Hepatocyte (in vitro differentiated cells): ENCODE measurements at regions not wholly inside any gene's neighbourhood (a gene's known extent, or its start where the extent isn't known, plus 50 kb on each side); places are given as distances from the start of the nearest gene placed in this dataset.

ENCODE experiments used
- EZH2 ChIP-seq: fragments of 200-600 bp; sonication (generic); IDR thresholded peaks from 2 replicates; pipeline ENCODE4 v1.6.1; 2016; ENCODE audit warnings: antibody characterized with exemption, mild to moderate bottlenecking, borderline replicate concordance
- EZH2phosphoT487 ChIP-seq: fragments of 200-600 bp; sonication (generic); IDR thresholded peaks from one replicate; pipeline ENCODE4 v1.6.1; 2018; ENCODE audit warnings: antibody characterized with exemption, mild to moderate bottlenecking, low read depth, moderate library complexity; ENCODE audit not compliant: unreplicated experiment, severe bottlenecking
- TF ChIP-seq, protein P1 (sequence below): fragments of 200-600 bp; sonication (generic); IDR thresholded peaks from 2 replicates; pipeline ENCODE4 v1.5.1; 2016; ENCODE audit warnings: antibody characterized with exemption, mild to moderate bottlenecking; ENCODE audit not compliant: poor library complexity

DNA sequence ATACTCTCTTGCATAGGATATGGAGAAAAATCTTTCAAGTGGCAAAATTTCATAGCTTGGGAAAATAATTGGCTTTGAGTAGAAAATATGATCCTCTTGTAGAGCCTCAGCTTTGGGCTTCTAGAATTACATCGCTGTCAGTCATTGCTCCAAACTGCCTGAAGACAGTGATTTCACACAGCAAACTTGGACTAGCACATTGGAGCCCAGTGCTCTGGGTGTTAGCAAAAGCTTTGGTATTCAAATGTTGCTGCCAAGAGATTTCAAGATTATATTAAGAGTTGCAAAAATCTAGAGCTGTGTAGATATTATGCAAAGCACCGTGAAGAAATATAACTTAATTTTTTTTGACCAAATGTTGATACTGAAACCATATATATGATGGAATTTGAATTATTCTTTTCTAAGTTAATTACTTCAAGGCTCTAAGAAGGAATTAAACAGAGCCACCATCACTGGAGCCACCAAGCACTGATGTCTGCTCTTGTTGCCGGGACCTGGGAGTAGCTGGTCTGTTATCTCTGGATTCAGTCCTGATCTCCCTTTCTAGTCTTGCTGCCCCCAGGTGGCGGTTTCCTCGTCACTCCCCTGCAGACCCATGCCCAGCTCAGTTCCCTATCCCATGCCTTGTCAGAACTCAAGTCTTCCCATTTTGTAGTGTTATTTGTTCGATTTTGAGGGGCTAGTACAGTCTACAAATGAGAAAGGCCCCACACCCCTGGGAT lies 260.7 kb upstream of the SFRP2 start:
- TF ChIP-seq, protein P1, sequence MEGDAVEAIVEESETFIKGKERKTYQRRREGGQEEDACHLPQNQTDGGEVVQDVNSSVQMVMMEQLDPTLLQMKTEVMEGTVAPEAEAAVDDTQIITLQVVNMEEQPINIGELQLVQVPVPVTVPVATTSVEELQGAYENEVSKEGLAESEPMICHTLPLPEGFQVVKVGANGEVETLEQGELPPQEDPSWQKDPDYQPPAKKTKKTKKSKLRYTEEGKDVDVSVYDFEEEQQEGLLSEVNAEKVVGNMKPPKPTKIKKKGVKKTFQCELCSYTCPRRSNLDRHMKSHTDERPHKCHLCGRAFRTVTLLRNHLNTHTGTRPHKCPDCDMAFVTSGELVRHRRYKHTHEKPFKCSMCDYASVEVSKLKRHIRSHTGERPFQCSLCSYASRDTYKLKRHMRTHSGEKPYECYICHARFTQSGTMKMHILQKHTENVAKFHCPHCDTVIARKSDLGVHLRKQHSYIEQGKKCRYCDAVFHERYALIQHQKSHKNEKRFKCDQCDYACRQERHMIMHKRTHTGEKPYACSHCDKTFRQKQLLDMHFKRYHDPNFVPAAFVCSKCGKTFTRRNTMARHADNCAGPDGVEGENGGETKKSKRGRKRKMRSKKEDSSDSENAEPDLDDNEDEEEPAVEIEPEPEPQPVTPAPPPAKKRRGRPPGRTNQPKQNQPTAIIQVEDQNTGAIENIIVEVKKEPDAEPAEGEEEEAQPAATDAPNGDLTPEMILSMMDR: no peak
- TF ChIP-seq EZH2 (no peak), EZH2phosphoT487 (no peak)
